HEK293T (cell line): ENCODE measurements at regions not wholly inside any gene's neighbourhood (a gene's known extent, or its start where the extent isn't known, plus 50 kb on each side); places are given as distances from the start of the nearest gene placed in this dataset.

Experiments used
- CTCF ChIA-PET: fragments of 350-600 bp; formaldehyde crosslinking; extraction: SDS; loops from one replicate; lab custom pipeline; 2021; ENCODE audit warnings: antibody characterized with exemption, inconsistent platforms; lab: Yijun Ruan, JAX
- POLR2A ChIA-PET: fragments of 350-600 bp; formaldehyde crosslinking; extraction: SDS; loops from one replicate; lab custom pipeline; 2020; ENCODE audit warnings: antibody characterized with exemption, inconsistent platforms; lab: Yijun Ruan, JAX
- DNase-seq: peaks from one replicate; pipeline ENCODE4 v3.0.0; 2012; ENCODE audit warnings: mixed read lengths; ENCODE audit errors: extremely low spot score
- ARNT ChIP-seq: fragments of 450-650 bp; IDR thresholded peaks from 2 replicates; pipeline ENCODE4 v1.6.1; 2017; ENCODE audit warnings: mild to moderate bottlenecking
- BHLHE40 ChIP-seq: fragments of 450-650 bp; IDR thresholded peaks from 2 replicates; pipeline ENCODE4 v1.6.1; 2016; ENCODE audit warnings: mild to moderate bottlenecking, moderate library complexity, borderline replicate concordance
- CTBP1 ChIP-seq: fragments of 450-650 bp; IDR thresholded peaks from 2 replicates; pipeline ENCODE4 v1.6.1; 2016; ENCODE audit warnings: borderline replicate concordance
- ELF4 ChIP-seq: fragments of 450-650 bp; IDR thresholded peaks from 2 replicates; pipeline ENCODE4 v1.6.1; 2017; ENCODE audit warnings: antibody characterized with exemption
- FOXA1 ChIP-seq: fragments of 450-650 bp; IDR thresholded peaks from 2 replicates; pipeline ENCODE4 v1.6.1; 2016; ENCODE audit warnings: mild to moderate bottlenecking
- FOXK2 ChIP-seq: fragments of 450-650 bp; IDR thresholded peaks from 2 replicates; pipeline ENCODE4 v1.6.1; 2016; ENCODE audit warnings: mild to moderate bottlenecking
- FOXM1 ChIP-seq: fragments of 450-650 bp; IDR thresholded peaks from 2 replicates; pipeline ENCODE4 v1.6.1; 2017; ENCODE audit warnings: mild to moderate bottlenecking, borderline replicate concordance
- HDGF ChIP-seq: fragments of 450-650 bp; IDR thresholded peaks from 2 replicates; pipeline ENCODE4 v1.6.1; 2017; ENCODE audit warnings: antibody characterized with exemption, borderline replicate concordance
- L3MBTL2 ChIP-seq: fragments of 450-650 bp; conservative IDR thresholded peaks from 2 replicates; pipeline ENCODE4 v1.6.1; 2016; ENCODE audit warnings: mild to moderate bottlenecking
- LEF1 ChIP-seq: fragments of 450-650 bp; IDR thresholded peaks from 2 replicates; pipeline ENCODE4 v1.6.1; 2017; ENCODE audit warnings: mild to moderate bottlenecking, borderline replicate concordance
- NFRKB ChIP-seq: fragments of 450-650 bp; IDR thresholded peaks from 2 replicates; pipeline ENCODE4 v1.6.1; 2016; ENCODE audit warnings: mild to moderate bottlenecking, moderate library complexity
- SP1 ChIP-seq: fragments of 450-650 bp; IDR thresholded peaks from 2 replicates; pipeline ENCODE4 v1.6.1; 2017
- SUZ12 ChIP-seq: fragments of 450-650 bp; IDR thresholded peaks from 2 replicates; pipeline ENCODE4 v1.6.1; 2016; ENCODE audit warnings: mild to moderate bottlenecking
- TARDBP ChIP-seq: fragments of 450-650 bp; IDR thresholded peaks from 2 replicates; pipeline ENCODE4 v1.6.1; 2016
- ZNF384 ChIP-seq: fragments of 450-650 bp; IDR thresholded peaks from 2 replicates; pipeline ENCODE4 v1.6.1; 2016
- TF ChIP-seq, protein P1 (sequence below): fragments of 450-650 bp; IDR thresholded peaks from 2 replicates; pipeline ENCODE4 v1.6.1; 2016

DNA sequence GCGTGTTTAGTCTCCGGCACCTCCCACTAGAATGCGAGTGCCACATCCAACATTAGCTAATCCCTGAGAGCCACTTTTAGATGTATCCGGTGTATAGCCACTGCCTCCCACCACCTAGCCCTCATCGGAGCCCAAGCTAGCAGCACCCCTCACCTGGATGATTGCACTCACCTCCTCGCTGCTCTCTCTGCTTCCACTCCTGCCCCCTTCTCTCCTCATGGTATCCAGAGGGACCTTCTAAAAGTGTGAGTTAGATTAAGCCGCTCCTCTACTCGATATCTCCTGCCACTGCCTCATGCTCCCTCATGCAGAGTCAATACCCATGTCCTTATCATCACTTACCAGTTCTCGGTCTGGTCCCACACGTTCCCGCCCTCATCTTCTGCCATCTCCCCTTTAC, 125.3 kb downstream of the RAB11FIP2 start:
- CTCF ChIA-PET: no interaction called here
- TF ChIP-seq HDGF (no peak), LEF1 (no peak), ZNF384 (no peak), BHLHE40 (no peak), ELF4 (no peak), CTBP1 (no peak), SUZ12 (no peak), NFRKB (no peak), FOXM1 (no peak), FOXK2 (no peak), SP1 (no peak), FOXA1 (no peak)
- DNase-seq: no peak
- POLR2A ChIA-PET: no interaction called here

DNA sequence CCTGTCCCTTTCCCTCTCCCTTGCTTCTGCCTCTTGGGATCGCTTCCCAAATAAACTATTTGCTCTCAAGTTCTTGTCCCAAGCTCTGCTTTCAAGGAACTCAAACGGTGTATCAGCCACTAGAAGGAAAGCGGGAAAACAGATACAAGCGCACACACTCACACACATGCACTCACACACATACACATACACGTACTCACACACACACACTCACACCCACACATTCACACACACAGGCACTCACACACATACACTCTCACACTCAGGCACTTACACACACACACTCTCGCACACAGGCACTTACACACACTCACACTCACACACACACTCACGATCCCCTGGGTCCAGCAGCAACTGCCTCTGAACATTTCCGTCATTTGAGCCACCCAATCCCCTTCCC, 121.9 kb downstream of the RAB11FIP2 start:
- DNase-seq: no peak
- TF ChIP-seq ARNT (no peak), FOXK2 (no peak), NFRKB (no peak), HDGF (no peak), ELF4 (no peak), SUZ12 (no peak), CTBP1 (no peak), BHLHE40 (no peak), FOXM1 (no peak), TARDBP (no peak), FOXA1 (no peak)
- TF ChIP-seq, protein P1, sequence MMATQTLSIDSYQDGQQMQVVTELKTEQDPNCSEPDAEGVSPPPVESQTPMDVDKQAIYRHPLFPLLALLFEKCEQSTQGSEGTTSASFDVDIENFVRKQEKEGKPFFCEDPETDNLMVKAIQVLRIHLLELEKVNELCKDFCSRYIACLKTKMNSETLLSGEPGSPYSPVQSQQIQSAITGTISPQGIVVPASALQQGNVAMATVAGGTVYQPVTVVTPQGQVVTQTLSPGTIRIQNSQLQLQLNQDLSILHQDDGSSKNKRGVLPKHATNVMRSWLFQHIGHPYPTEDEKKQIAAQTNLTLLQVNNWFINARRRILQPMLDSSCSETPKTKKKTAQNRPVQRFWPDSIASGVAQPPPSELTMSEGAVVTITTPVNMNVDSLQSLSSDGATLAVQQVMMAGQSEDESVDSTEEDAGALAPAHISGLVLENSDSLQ: no peak
- POLR2A ChIA-PET: no interaction called here
- CTCF ChIA-PET: no interaction called here

DNA sequence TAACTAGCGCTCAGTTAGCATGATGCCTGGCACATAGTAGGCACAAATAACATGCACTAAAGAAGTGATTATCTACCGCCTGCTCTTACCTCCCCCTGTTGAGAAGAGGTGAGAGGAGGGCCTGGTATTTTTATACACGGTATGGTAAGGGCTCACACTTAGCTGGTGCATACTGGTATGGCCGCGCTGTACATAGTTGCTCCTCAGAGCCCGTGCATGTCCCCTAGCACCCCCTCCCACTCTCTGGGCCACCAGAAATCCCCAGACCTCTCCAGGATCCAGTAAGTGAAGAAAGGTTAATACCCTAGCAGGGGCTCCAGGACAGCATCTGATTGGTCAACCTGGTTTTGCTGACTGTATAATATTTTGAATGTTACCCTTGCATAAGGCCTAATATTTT, 121.4 kb downstream of the RAB11FIP2 start:
- DNase-seq: no peak
- ChIA-PET POLR2A (no interaction called here), CTCF (no interaction called here)
- no peak for TF ChIP-seq TARDBP
- TF ChIP-seq CTBP1: no peak
- TF ChIP-seq FOXA1: no peak
- TF ChIP-seq, protein P1: no peak
- no peak for TF ChIP-seq NFRKB
- TF ChIP-seq ELF4: no peak
- no peak for TF ChIP-seq L3MBTL2
- no peak for TF ChIP-seq HDGF
- TF ChIP-seq LEF1: no peak
- no peak for TF ChIP-seq SP1
- no peak for TF ChIP-seq FOXM1
- TF ChIP-seq ZNF384: no peak
- TF ChIP-seq ARNT: no peak
- no peak for TF ChIP-seq FOXK2
- no peak for TF ChIP-seq SUZ12
- no peak for TF ChIP-seq BHLHE40

DNA sequence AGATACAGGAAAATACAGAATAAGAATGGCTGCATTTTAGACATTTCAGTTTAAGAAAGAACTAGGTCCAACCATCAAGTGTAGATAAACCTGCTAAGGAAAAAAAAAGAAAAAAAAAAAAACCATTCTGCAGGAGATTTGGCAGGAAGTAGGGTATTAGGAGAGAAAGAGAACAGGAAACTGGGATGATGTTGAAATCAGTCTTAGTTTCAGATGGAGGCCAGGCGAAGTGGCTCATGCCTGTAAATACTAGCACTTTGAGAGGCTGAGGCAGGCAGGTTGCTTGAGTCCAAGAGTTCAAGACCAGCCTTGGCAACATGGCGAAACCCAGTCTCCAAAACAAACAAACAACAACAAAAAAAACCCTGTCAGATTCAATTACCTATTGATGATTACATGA, 120.2 kb downstream of the RAB11FIP2 start:
- DNase-seq: no peak
- ChIA-PET CTCF (no interaction called here), POLR2A (no interaction called here)
- no peak for TF ChIP-seq SP1
- TF ChIP-seq ARNT: no peak
- TF ChIP-seq SUZ12: no peak
- TF ChIP-seq NFRKB: no peak
- TF ChIP-seq FOXK2: no peak
- no peak for TF ChIP-seq LEF1
- no peak for TF ChIP-seq ZNF384
- no peak for TF ChIP-seq TARDBP
- TF ChIP-seq ELF4: no peak
- TF ChIP-seq L3MBTL2: no peak
- TF ChIP-seq, protein P1: no peak
- no peak for TF ChIP-seq HDGF
- no peak for TF ChIP-seq BHLHE40
- TF ChIP-seq FOXA1: no peak
- TF ChIP-seq FOXM1: no peak

DNA sequence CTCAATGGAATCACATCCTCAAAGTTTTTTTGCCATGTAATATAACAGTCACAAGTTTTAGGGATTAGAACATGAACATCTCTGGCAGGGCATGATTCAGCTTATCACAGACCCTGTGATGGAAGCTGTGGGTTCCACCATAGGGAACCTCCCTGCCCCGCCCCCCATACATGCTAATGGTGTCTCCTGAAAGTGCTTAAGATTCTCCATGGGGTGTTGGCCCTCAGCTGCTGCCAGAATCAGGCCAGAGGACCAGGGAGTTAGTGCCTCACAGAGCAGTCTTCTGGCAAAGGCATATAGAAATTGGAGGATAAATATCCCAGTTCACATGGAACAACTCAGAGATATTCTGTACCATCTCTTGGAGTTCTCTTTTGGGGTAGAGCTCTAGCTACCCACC, 119.4 kb downstream of the RAB11FIP2 start:
- TF ChIP-seq NFRKB (no peak), HDGF (no peak), TARDBP (no peak), FOXA1 (no peak), ZNF384 (no peak), CTBP1 (no peak), FOXM1 (no peak), SP1 (no peak), ELF4 (no peak), LEF1 (no peak), L3MBTL2 (no peak), FOXK2 (no peak), SUZ12 (no peak)
- TF ChIP-seq, protein P1: no peak
- ChIA-PET POLR2A (no interaction called here), CTCF (no interaction called here)
- DNase-seq: no peak

DNA sequence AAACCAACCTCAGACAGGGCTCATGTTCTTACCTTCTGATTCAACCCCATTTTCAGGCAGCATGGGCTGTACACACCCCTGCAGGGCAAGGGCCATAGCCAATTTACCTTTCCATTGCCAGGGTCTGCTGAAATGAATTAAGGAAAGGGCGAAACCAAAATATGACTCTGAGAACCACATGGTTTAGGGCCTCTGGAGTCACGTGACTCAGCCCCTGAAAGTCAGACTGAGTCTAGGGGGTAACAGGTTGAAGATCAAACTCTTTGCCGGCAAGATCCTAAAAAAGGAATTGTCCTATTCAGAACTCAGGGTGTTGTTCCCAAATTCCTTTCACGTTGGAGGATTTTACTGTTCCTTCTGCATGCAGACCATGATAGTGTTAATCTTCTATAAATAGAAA, 118.9 kb downstream of the RAB11FIP2 start:
- CTCF ChIA-PET: no interaction called here
- no peak for DNase-seq
- TF ChIP-seq CTBP1 (no peak), SP1 (no peak), ARNT (no peak), BHLHE40 (no peak), FOXA1 (no peak), ELF4 (no peak), FOXM1 (no peak), LEF1 (no peak), L3MBTL2 (no peak), ZNF384 (no peak), FOXK2 (no peak), SUZ12 (no peak), TARDBP (no peak), HDGF (no peak), NFRKB (no peak)
- TF ChIP-seq, protein P1: no peak
- POLR2A ChIA-PET: no interaction called here
